Endothelial cell of umbilical vein (primary cell): ENCODE measurements at regions not wholly inside any gene's neighbourhood (a gene's known extent, or its start where the extent isn't known, plus 50 kb on each side); places are given as distances from the start of the nearest gene placed in this dataset.

Experiments
- BruUV-seq: library from RNA; stranded (reverse); fragments of 400-500 nt; replicated peaks from 2 replicates; lab custom pipeline; 2021; lab: Mats Ljungman, UMichigan
- CTCF ChIA-PET: fragments of 300-600, 350-600 bp; sonication (Branson Sonifier 250); formaldehyde crosslinking; loops from one replicate; lab custom pipeline; 2021; ENCODE audit warnings: antibody characterized with exemption, inconsistent platforms; lab: Charles Lee
- POLR2A ChIA-PET: fragments of 300-600, 350-600 bp; sonication (Branson Sonifier 250); formaldehyde crosslinking; loops from one replicate; lab custom pipeline; 2021; ENCODE audit warnings: antibody characterized with exemption, inconsistent platforms; lab: Charles Lee
- DNase-seq: peaks from one replicate; pipeline ENCODE4 v3.0.0-alpha.2; 2011; ENCODE audit warnings: low read depth, low spot score
- FAIRE-seq: peaks from 2 replicates; lab custom pipeline; 2011; peaks lifted over from hg19 to GRCh38; lab: Jason Lieb, UNC
- H2AFZ ChIP-seq: 2 replicates; pipeline ENCODE4 v1.6.0; 2012; ENCODE audit warnings: low read depth, low read length, control low read depth, inconsistent platforms
- H3K27ac ChIP-seq: 2 replicates; pipeline ENCODE4 v1.5.1; 2011; ENCODE audit warnings: low read depth, mild to moderate bottlenecking, control low read depth, low read length, moderate library complexity; ENCODE audit not compliant: insufficient read depth
- H3K27me3 ChIP-seq, 2 experiments: 2 replicates each; pipeline versions ENCODE4 v1.6.0 to v1.6.1; 2011; ENCODE audit warnings: low read length in 2 of 2, mixed read lengths in 1 of 2; ENCODE audit not compliant: control insufficient read depth in 2 of 2, insufficient read depth in 2 of 2
- H3K36me3 ChIP-seq, 2 experiments: 2 replicates in 1 of 2; 3 replicates in 1 of 2; pipeline ENCODE4 v1.5.1; 2011; ENCODE audit warnings: low read length in 2 of 2, mild to moderate bottlenecking in 1 of 2, moderate library complexity in 1 of 2; ENCODE audit not compliant: control insufficient read depth in 2 of 2, insufficient read depth in 2 of 2; ENCODE audit errors: extremely low read depth in 1 of 2
- H3K4me1 ChIP-seq: 3 replicates; pipeline ENCODE4 v1.5.1; 2011; ENCODE audit warnings: mild to moderate bottlenecking, low read length; ENCODE audit not compliant: control insufficient read depth, insufficient read depth; ENCODE audit errors: extremely low read depth
- H3K4me2 ChIP-seq: 2 replicates; pipeline ENCODE4 v1.6.1; 2011; ENCODE audit warnings: low read length, control low read depth, mixed read lengths; ENCODE audit not compliant: insufficient read depth
- H3K4me3 ChIP-seq, 3 experiments: fragments of 200-600 bp in 1 of 3; sonication (generic), shearing (Covaris generic) in 1 of 3; replicated peaks in 1 of 3; 2 replicates each; pipeline ENCODE4 v1.5.1; 2011 to 2016; ENCODE audit warnings: control low read depth in 3 of 3, low read length in 3 of 3, mild to moderate bottlenecking in 2 of 3, inconsistent platforms in 1 of 3, low read depth in 1 of 3, moderate library complexity in 1 of 3; ENCODE audit not compliant: insufficient read depth in 1 of 3
- H3K79me2 ChIP-seq: 2 replicates; pipeline ENCODE4 v1.6.0; 2012; ENCODE audit warnings: low read length, inconsistent platforms; ENCODE audit not compliant: control insufficient read depth, insufficient read depth
- H3K9ac ChIP-seq: replicated peaks from 2 replicates; pipeline ENCODE3; 2011; ENCODE audit warnings: low read length, control low read depth; ENCODE audit not compliant: insufficient read depth; ENCODE audit errors: extremely low read depth
- H3K9me1 ChIP-seq: replicated peaks from 3 replicates; pipeline ENCODE4 v1.6.0; 2011; ENCODE audit warnings: mild to moderate bottlenecking, low read length; ENCODE audit not compliant: control insufficient read depth, insufficient read depth; ENCODE audit errors: extremely low read depth
- H3K9me3 ChIP-seq: replicated peaks from 2 replicates; pipeline ENCODE4 v1.5.1; 2012; ENCODE audit warnings: low read length, inconsistent platforms; ENCODE audit not compliant: control insufficient read depth, insufficient read depth
- H4K20me1 ChIP-seq: replicated peaks from 2 replicates; pipeline ENCODE3; 2011; ENCODE audit warnings: mild to moderate bottlenecking, low read length; ENCODE audit not compliant: control insufficient read depth, insufficient read depth; ENCODE audit errors: extremely low read depth
- CTCF ChIP-seq, 2 donors: IDR thresholded peaks; 1 replicate in 1 of 2; 2 replicates in 1 of 2; pipeline ENCODE4 v1.5.1; 2011; ENCODE audit warnings: low read length in 2 of 2, mild to moderate bottlenecking in 2 of 2, moderate library complexity in 2 of 2, control low read depth in 1 of 2, inconsistent platforms in 1 of 2, low read depth in 1 of 2; ENCODE audit not compliant: insufficient read depth in 1 of 2; ENCODE audit errors: extremely low read depth in 1 of 2
- EZH2 ChIP-seq: IDR thresholded peaks from 2 replicates; pipeline ENCODE4 v1.6.1; 2012; ENCODE audit warnings: borderline replicate concordance, low read depth, mild to moderate bottlenecking, moderate library complexity, low read length, inconsistent platforms; ENCODE audit not compliant: severe bottlenecking
- FOS ChIP-seq: IDR thresholded peaks from 2 replicates; pipeline ENCODE4 v1.6.1; 2011; ENCODE audit warnings: mild to moderate bottlenecking, low read length, moderate library complexity, borderline replicate concordance; ENCODE audit not compliant: insufficient read depth
- GATA2 ChIP-seq: IDR thresholded peaks from 2 replicates; pipeline ENCODE4 v1.7.0; 2011; ENCODE audit warnings: low read depth, mild to moderate bottlenecking, moderate library complexity, mixed read lengths, low read length; ENCODE audit not compliant: insufficient read length, insufficient read depth
- JUN ChIP-seq: IDR thresholded peaks from 2 replicates; pipeline ENCODE4 v1.6.1; 2011; ENCODE audit warnings: borderline replicate concordance, low read depth; ENCODE audit not compliant: insufficient read length, insufficient read depth
- MAX ChIP-seq: IDR thresholded peaks from 2 replicates; pipeline ENCODE4 v1.6.1; 2011; ENCODE audit not compliant: insufficient read depth, insufficient read length
- MYC ChIP-seq: IDR thresholded peaks from one replicate; pipeline ENCODE4 v1.6.1; 2011; ENCODE audit warnings: mild to moderate bottlenecking, low read depth, low read length
- POLR2A ChIP-seq: IDR thresholded peaks from 2 replicates; pipeline ENCODE4 v1.6.1; 2012; ENCODE audit warnings: low read depth, mild to moderate bottlenecking, control low read depth, low read length
- POLR2AphosphoS5 ChIP-seq: IDR thresholded peaks from 2 replicates; pipeline ENCODE4 v1.6.1; 2012; ENCODE audit warnings: low read depth, mild to moderate bottlenecking, control low read depth, low read length, moderate library complexity; ENCODE audit not compliant: insufficient read depth
- dilution Hi-C: fragments of 300-500 bp; cut with MboI; formaldehyde crosslinking; loops from one replicate; pipeline ENCODE4 v1.15.0; 2019; ENCODE audit warnings: low sequenced_read_pairs; ENCODE audit not compliant: extremely low pct_ligation_motif_present
- intact Hi-C: fragments of 100-400 bp; cut with micrococcal nuclease; formaldehyde crosslinking; loops from one replicate; pipeline ENCODE4 v1.10.0; 2022

GRCh38 chr10:113226831-113227445 lies 276.9 kb downstream of the TCF7L2 start:
- H2AFZ ChIP-seq = no peak overlapping the region
- no peak overlapping the region for H3K4me2 ChIP-seq
- H4K20me1 ChIP-seq = no peaks in the 10 kb centered on the region
- H3K36me3 ChIP-seq = no peaks in the 10 kb centered on the region
- no peaks in the 10 kb centered on the region for H3K27me3 ChIP-seq
- CTCF ChIA-PET = no interaction called here
- no peaks in the 10 kb centered on the region for H3K9me1 ChIP-seq
- BruUV-seq = no TSS peak
- H3K9ac ChIP-seq = no peak overlapping the region
- TF ChIP-seq CTCF (IDR thresholded peaks at IDR 0.05; ENCODE audit: extremely low read depth in 1 of 2, insufficient read depth in 1 of 2, low read depth in 1 of 2, low read length in 2 of 2) (no peak), POLR2A (no peak), MYC (no peak), MAX (no peak), GATA2 (no peak), FOS (no peak), EZH2 (no peak), JUN (no peak), POLR2AphosphoS5 (no peak)
- dilution Hi-C loops (no loop called here), intact Hi-C loops (no loop called here)
- no peaks in the 10 kb centered on the region for H3K79me2 ChIP-seq
- peaks cover 2% of the 10 kb centered on the region for H3K4me1 ChIP-seq
- POLR2A ChIA-PET = no interaction called here
- no peak for DNase-seq
- no peak overlapping the region for H3K27ac ChIP-seq
- H3K4me3 ChIP-seq = no peak overlapping the region
- FAIRE-seq = no peak
- H3K9me3 ChIP-seq = no peaks in the 10 kb centered on the region
